Fibroblast of lung (primary cell): ENCODE measurements at regions not wholly inside any gene's neighbourhood (a gene's known extent, or its start where the extent isn't known, plus 50 kb on each side); places are given as distances from the start of the nearest gene placed in this dataset.

Experiments
- EZH2 ChIP-seq: IDR thresholded peaks from 2 replicates; pipeline ENCODE4 v1.5.1; 2012; ENCODE audit warnings: low read length, control low read depth, mild to moderate bottlenecking; ENCODE audit errors: missing control alignments
- TF ChIP-seq, protein P1 (sequence below), 2 donors: IDR thresholded peaks in 1 of 2; conservative IDR thresholded peaks in 1 of 2; 1 replicate in 1 of 2; 2 replicates in 1 of 2; pipeline ENCODE4 v1.5.1; 2011 to 2012; ENCODE audit warnings: low read length in 2 of 2, control low read depth in 1 of 2, inconsistent platforms in 1 of 2, low read depth in 1 of 2, mild to moderate bottlenecking in 1 of 2

DNA sequence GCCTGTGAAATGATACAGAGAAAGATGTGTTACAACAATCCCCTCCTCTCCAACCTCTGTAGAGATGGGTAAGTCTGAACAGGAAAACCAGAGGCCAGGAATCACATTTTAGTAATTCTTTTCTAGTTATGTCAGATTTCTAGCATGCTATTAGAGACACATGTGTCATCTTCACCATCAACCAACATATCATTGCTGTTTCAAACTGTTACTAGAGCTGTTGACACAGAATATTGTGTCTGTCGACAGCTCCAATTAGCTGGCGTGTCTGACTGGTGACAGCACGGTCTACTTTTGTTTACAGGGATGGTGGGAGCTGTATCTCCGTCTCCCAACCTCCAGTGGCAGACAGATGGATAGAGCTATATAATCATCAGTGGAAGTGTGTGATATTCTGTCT is 393.2 kb downstream of the SOX2 start:
- no peak for TF ChIP-seq EZH2
- TF ChIP-seq, protein P1, sequence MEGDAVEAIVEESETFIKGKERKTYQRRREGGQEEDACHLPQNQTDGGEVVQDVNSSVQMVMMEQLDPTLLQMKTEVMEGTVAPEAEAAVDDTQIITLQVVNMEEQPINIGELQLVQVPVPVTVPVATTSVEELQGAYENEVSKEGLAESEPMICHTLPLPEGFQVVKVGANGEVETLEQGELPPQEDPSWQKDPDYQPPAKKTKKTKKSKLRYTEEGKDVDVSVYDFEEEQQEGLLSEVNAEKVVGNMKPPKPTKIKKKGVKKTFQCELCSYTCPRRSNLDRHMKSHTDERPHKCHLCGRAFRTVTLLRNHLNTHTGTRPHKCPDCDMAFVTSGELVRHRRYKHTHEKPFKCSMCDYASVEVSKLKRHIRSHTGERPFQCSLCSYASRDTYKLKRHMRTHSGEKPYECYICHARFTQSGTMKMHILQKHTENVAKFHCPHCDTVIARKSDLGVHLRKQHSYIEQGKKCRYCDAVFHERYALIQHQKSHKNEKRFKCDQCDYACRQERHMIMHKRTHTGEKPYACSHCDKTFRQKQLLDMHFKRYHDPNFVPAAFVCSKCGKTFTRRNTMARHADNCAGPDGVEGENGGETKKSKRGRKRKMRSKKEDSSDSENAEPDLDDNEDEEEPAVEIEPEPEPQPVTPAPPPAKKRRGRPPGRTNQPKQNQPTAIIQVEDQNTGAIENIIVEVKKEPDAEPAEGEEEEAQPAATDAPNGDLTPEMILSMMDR (conservative IDR thresholded peaks at IDR 0.05 in 1 of 2, IDR thresholded peaks at IDR 0.05 in 1 of 2; ENCODE audit: low read depth in 1 of 2, low read length in 2 of 2) = no peak
